GM19240 (cell line): ENCODE measurements at regions not wholly inside any gene's neighbourhood (a gene's known extent, or its start where the extent isn't known, plus 50 kb on each side); places are given as distances from the start of the nearest gene placed in this dataset.
"Not testable (repeated sequence)": the region's sequence is repeated elsewhere in the genome, so short reads cannot be mapped to it uniquely, and the experiment has no call there.

Source experiments
- DNase-seq: peaks from one replicate; pipeline ENCODE4 v3.0.0; 2011; ENCODE audit warnings: low spot score; ENCODE audit not compliant: insufficient read length

DNA sequence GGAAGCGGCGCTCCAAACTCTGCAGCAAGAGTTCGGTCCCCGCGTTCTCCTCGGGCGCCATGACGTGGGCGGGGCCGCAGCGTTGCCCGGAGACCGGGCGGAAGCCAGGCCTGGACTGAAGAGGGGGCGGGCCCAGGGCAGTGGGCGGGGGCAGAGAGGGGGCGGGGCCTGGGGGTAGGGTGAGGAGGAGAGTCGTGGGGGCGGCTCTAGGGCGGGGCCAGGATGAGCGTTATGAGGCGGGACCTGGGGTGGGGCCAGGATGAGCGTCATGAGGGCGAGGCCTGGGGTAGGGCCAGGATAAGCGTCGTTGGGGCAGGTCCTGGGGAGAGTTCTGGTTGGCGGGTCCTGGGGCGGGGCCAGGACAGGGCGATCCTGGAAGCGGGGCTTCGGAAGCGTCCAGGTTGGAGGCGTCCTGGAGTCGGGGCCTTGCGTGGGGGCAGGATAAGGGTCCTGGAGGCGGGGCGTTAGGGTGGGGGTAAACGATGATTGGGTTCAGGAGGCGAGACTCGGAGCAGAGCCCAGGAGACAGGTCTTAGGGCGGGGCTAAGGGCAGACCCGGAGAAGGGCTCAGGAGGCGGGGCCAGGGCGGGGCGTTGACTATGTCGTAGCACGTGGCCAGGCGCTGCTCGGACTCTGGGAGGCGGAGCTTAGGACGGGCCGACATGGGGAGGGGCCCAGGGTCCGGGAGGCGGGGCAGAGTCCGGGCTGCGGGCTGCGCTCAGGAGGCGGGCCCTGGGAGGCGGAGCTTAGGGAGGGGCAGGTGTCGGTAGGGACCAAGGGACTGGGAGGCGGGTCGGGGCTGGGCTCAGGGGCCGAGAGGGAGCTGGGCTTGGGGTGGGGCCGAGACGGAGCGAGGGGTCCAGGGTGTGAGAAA, 131.1 kb upstream of the ALDH3B2 start:
- peak; percentile 76 for DNase-seq

DNA sequence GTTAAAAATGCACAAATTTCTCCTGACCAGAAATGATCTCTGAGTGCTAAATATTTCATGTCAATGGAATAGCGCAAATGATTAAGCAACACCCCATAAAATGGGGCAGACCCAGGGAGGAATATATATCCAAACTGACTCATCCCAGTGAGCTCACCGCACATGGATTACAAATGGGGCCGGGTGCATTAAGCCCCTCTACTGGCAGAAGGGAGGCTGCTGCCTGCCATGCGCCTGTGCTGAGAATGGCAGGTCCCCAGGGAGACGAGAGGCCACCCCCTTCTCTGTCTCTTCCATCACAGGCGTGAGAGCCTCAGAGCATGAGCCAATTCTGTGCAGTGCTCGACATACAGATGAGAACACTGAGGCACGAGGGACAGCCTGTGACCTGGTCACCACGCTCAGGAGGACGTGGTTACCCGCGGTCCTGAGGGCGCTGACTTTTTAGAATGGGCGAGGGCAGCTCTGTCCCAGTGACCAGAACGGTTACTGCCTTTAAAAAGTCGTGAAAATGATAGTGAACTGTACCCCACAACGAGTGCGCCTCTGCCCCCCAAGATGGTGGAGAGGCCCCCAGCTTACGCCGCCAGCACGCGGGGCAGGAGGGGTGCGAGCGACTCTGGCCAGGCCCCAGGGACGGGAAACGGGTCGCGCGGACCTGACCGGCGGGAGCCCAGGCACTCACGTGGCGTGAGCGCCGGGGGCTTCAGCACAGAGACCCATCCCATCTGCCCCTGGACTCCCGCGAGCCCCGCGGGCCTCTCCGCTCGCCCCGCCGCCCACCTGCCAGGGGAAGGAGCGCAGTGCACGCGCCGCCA, 130.2 kb upstream of the ALDH3B2 start:
- DNase-seq: not testable (repeated sequence)

DNA sequence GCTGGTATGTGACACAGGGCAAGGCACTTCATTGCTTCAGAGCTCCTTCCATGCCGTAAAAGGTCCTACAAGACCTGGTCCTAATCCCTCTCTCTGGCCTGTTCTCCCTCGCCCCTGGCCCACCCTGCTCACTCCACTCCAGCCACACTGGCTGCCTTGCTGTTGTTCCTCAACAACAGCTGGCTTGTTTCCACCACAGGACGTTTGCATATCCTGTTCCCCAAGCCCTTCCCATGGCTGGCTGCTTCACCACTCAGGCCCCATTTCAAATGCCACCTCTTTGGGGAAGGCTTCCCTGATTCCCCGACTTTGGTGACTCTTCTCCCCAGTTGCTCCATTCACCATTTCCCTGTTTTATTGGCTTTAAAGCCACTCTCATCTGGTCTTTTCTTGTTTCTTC, 129.1 kb upstream of the ALDH3B2 start:
- DNase-seq: not testable (repeated sequence)

DNA sequence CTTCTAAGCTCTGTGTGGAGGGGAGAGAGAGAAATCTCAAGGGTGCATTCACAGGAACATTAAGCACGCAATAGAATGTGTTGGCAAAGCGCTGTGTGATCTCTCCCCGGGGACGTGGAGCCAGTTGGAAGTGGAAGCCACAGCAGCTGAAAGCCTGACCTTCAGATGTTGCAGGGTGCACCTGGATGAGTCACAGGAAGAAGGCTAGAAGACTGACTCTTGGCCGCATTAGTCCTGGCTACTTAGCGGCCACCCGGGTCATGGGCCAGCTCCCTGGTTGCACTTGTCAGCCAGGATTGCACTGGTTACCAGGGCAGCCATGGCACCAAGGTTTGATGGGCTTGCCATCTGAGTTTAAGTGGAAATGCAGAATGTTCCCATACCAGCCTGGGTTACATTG, 128.6 kb upstream of the ALDH3B2 start:
- not testable (repeated sequence) for DNase-seq

DNA sequence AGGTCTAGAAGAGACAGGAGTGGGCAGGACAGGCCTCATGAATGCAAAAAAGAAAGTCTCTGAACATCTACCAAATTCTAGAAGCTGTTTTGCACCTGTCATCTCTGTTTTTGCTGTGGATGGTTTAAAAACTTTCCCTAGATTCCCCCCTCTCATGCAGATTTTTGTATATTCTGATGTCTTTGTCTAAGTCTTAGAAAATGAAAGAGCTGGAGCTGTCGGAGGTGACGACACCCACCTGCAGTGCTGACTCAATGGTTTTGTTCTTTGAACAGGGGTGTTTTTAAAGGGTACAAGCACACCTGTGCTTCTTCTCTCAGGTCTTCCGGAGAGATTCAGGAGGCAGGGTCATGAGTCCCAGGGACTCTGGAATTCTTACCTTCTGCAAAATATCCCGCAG, 128.2 kb upstream of the ALDH3B2 start:
- not testable (repeated sequence) for DNase-seq

DNA sequence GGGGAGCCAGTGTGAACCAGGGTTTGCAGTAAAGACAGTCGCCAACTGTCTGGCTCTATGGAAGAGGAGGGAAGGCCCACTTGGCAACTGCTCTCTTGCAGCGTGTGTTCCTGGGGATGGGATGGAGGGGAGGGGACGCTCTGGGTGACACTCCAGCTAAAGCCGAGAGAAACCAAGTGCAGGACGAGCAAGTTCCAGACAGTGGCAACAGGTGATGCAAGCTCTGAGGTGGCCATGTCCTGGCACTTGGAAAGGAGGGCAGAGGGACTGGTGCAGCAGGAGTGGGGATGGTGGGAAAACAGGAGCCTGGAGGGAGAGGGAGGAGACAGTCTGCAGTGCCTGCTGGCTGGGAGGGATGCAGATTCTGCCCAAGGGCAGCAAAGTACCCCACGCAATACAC, 127.0 kb upstream of the ALDH3B2 start:
- not testable (repeated sequence) for DNase-seq

DNA sequence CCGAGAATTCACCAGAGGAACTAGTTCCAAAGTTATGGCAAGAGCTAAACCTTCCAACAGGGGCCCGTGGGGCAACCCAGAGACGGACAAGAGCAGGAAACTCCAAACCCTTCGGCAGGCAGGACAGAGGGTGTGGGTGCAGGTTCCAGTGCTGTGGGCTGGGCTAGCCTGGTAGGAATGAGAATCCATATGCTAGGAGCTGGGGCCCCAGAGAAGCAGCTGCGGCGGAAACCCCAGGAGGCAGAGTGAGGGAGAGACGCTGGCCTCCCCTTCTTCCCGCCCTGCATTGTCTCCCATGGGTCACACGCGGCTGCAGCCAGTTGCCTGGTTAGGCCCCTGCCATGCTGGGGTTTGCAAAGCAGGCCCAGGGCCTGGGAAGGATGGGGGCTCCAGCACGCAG, 126.2 kb upstream of the ALDH3B2 start:
- DNase-seq: not testable (repeated sequence)

DNA sequence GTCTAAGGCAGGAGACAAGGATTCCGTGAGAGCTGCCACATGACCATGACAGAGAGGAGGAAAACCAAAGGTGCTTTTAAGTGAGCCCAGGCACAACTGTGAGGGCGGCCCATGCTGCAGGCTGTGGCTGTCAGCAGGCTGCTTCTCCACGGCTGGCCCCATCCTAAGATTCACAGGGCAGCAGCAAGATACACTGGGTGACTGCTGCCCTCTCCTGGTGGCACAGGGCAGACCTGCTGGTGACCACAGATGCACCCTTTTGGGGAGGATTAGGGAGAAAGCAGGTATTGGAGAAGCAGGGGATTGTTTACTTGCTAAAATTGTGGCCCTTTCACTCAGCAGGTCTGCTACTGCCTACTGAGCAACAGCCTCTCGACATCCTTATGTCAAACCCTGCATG, 125.4 kb upstream of the ALDH3B2 start:
- not testable (repeated sequence) for DNase-seq

DNA sequence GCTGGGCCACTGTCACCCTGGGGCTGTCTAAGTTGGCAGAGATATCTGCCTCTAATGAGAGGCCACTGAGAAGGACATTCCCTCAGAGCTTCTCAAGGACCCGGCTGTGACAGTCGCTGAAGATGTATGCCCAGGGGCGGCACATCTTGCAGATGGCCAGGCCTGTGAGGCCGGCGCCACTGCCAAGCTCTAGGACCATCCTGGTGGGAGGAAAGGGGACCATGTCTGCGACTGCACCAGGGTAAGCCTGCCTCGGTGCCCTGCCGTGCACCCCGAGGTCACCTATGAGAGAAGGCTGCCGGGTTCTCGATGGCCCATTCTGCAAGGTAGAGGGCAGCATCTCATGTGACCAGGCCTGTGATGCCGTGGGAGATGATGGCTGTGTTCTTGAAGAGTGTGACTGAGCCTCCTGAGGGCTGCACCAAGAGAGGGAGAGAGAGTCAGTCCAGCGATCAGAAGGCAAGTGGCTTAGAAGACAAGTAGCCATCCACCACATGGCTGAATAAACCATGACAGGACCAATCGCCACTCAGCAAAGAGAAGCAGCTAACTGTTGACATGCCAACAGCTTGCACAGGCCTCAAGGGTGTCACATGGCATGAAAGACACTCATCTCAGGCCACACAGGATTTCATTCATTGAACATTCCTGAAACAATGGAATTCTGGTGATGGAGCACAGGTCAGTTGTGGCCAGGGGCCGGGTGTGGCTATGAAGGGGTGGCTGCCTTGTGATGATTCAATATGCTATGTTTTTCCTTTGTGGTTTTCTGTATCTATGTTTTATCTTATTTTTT, 123.5 kb upstream of the ALDH3B2 start:
- not testable (repeated sequence) for DNase-seq

DNA sequence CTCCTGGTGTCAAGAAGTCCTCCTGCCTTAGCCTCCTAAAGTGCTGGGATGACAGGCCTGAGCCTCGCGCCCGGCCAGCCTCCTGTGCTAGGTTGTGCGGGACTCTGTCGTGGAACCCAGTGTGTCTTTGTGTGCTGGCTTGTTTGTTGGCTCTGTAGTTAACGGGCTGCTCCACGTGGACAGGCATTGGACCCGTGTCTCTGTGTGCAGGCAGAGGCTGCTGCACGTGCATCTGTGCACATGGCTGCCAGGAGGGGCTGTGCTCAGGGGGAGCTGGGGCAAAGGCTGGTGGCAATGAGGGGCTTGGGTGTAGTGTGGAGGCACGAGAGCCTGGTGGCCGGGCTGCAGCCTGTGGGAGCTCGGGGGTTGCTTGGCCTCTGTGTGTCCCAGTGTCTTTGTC, 121.3 kb upstream of the ALDH3B2 start:
- DNase-seq: no peak

DNA sequence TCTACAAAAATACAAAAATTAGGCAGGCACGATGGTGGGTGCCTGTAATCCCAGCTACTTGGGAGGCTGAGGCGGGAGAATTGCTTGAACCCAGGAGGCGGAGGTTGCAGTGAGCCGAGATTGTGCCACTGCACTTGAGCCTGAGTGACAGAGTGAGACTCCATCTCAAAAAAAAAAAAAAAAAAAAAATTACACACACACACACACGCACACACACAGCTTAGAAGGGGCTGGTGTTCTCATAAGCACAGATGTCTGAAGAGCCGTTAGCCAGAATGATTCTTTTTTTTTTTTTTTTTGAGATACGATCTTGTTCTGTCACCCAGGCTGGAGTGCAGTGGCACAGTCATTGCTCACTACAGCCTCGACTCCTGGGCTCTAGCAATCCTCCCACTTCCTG, 119.3 kb upstream of the ALDH3B2 start:
- not testable (repeated sequence) for DNase-seq

DNA sequence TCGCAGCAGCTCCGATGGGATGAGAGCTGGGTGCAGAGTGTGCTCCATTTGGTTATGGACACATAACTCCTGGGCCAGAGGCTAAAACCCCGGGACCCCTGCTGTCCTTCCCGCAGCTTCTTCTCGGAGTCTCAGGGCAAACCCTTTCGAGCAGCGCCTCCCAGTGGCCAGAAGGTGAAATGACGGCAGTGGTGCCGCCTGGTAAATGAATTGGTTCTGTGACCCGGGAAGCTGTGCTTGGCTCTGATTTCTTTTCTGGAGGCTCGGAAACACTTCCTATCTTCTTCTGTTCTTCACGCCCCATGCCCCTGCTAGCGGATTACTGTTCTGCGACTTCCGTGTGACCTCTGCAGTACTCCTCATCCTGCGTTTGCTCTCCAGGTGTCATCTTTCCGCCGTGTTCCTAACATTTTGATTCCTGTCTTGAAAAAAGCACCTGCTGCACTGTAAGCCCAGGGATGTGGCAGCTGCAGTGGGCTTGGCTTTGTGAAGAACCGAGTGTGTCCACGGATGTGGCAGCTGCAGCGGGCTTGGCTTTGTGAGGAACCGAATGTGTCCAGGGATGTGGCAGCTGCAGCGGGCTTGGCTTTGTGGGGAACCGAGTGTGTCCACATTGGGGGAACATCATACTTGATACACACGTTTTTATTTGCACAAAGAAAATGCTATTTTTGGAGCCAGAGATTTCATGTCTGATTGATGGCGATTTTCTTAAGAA, 118.0 kb upstream of the ALDH3B2 start:
- not testable (repeated sequence) for DNase-seq

DNA sequence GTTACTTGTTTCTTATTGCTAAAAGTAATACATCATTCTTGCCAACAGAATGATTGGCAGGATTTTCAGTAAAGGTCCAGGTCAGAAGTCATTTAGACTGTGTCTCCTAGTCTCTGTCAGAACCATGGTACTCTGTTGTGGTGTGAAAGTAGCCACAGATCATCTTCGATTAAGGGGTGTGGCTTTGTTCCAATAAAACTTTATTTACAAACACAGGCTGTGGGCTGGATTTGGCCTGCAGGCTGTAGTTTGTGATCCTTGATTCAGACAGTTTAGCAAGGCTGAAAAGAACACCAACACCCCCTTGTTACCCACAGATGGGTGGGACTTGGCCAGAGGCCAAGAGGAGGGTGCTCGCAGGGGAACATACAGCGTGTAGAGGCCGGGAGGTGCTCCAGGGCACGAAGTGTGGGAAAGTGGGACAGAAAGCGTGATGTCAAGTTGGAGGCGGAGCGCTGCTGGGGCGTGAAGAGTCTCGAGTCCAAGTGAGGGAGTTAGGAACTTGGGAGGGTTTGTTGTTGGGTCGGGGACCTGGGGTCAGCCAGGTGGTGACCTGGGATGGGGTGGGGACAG, 117.3 kb upstream of the ALDH3B2 start:
- not testable (repeated sequence) for DNase-seq

DNA sequence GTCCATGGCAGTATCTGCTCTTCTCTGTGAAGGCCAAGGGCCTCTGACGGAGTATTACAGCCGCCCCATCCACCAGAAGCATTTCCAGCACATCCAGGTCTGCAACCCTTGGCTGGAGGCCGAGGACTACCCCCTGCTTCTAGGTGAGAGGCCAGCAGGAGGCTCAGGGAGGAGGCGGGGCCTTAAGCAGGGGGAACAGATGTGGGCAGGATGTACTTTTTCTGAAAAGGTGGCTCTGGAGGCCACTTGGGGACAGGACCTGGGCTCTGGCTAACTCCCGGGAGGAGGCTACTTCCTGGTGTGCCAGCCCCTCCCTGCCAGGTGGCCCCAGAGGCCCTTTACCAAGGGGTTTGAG, 113.9 kb upstream of the ALDH3B2 start:
- DNase-seq: not testable (repeated sequence)

DNA sequence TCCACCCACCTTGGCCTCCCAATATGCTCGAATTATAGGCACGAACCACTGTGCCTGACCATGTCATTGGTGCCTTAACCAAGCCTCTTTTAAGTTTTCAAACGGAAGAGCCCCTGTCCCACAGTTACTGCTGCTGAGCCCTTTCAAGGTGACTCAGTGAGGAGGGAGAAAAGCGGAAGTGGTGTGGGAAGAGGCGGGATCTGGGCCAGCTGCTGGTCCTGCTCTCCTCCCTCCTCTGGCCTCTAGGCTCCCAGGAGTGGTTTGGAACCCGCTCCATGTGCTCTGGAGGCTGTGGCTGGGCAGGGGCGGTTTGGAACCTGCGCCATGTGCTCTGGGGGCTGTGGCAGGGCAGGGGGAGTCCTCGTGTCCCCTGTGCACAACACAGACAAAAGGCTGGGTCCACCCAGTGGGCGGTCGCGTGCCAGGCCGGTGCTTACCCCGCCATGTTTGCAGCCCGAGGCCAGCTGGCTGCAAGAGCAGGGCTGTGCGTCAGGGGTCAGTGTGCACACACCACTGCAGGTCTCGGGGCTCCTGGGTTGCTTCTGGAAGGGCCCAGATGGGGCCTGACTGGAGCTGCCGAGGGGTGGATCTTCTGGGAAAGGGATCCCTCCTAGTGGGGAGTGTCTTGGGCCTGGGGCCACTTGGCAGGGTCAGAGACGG, 113.4 kb upstream of the ALDH3B2 start:
- not testable (repeated sequence) for DNase-seq

DNA sequence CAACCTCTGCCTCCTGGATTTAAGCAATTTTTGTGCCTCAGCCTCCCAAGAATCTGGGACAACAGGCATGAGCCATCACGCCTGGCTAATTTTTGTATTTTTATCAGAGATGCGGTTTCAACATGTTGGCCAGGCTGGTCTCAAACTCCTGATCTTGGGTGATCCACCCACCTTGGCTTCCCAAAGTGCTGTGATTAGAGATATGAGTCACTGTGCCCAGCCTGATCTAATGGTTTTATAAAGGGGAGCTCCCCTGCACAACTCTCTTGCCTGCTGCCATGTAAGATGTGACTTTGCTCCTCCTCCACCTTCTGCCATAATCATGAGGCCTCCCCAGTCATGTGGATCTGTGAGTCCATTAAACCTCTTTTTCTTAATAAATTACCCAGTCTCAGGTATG, 107.5 kb upstream of the ALDH3B2 start:
- not testable (repeated sequence) for DNase-seq

DNA sequence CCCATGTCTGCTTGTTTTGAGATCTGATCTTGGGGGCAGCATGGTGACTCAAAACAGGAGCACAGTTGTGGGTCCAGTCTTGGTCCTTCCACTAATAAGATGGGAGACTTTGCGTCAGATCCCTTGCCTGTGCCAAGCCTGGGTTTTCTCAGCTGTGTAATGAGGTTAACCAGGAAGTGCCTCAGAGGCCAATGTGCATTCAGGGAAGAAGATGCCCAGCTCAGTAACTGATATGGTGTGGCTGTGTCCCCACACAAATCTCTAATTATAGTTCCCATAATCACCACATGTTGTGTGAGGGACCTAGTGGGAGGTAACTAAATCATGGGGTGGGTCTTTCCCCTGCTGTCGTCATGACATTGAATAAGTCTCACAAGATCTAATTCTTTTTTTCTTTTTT, 107.1 kb upstream of the ALDH3B2 start:
- DNase-seq: not testable (repeated sequence)

DNA sequence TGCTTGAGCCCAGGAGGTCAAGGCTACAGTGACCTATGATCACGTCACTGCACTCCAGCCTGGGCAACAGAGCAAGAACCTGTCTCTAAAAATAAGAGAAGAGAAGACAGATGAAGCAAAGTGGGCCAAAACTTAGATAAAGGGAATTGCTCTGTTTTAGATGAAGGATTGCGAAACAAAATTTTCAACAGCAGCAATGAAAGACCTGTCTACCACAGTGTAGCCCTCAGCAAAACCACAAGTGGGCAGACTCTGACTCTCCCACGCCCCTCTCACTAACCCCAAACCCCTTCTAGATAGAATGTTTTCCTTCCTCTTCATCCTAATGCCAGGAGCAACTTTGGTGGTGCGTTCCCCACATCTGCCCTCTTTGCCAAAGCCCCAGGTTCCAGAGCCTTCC, 105.6 kb upstream of the ALDH3B2 start:
- DNase-seq: no peak

DNA sequence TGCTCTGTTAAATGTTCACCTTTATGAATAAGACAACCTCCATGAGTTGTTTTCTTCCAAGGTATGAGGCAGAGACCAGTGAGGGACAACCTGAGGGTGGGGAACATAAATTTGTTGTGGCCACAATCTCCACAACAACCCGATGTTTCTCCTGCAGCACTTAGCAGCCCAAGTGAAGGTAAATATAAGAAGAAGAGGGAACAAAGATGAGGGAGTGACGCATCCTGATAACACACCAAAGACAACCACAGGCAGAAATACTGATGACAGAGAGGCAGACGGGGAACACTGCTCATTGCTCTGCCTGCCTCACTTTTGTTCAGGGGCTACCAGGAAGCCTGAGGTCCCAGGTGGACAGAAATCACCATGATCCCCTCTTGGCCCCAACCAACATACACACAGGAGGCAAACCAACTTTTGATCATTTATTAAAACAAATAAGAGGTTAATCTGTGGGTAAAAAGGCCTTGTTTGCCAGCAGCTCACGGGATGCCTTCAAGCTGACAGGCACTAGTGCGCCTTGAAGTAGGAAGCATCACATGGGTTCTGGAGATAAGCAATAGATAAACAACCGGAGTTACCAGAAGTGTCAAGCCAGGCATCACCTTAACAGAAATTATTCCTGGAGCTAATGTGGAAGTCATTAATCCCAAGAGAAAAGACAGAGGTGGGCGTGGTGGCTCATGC, 104.9 kb upstream of the ALDH3B2 start:
- not testable (repeated sequence) for DNase-seq
